Fibroblast of lung (primary cell): ENCODE measurements at regions not wholly inside any gene's neighbourhood (a gene's known extent, or its start where the extent isn't known, plus 50 kb on each side); places are given as distances from the start of the nearest gene placed in this dataset.

Source experiments
- DNase-seq, 2 donors: peaks; one replicate each; pipeline versions ENCODE4 v3.0.0 to v3.0.0-alpha.2; 2010; ENCODE audit warnings: low read depth in 2 of 2
- H2AFZ ChIP-seq: 2 replicates; pipeline ENCODE4 v1.5.1; 2012; ENCODE audit warnings: low read length, control low read depth, inconsistent platforms
- H3K27ac ChIP-seq: 2 replicates; pipeline ENCODE4 v1.5.1; 2011; ENCODE audit warnings: low read length, control low read depth; ENCODE audit not compliant: insufficient read depth
- H3K27me3 ChIP-seq: 2 replicates; pipeline ENCODE4 v1.5.1; 2011; ENCODE audit warnings: mild to moderate bottlenecking, low read length; ENCODE audit not compliant: control insufficient read depth, insufficient read depth
- H3K36me3 ChIP-seq: 2 replicates; pipeline ENCODE4 v1.5.1; 2011; ENCODE audit warnings: low read length; ENCODE audit not compliant: control insufficient read depth, insufficient read depth
- H3K4me1 ChIP-seq: 2 replicates; pipeline ENCODE4 v1.5.1; 2011; ENCODE audit warnings: low read length; ENCODE audit not compliant: control insufficient read depth, insufficient read depth; ENCODE audit errors: extremely low read depth
- H3K4me2 ChIP-seq: 2 replicates; pipeline ENCODE4 v1.5.1; 2011; ENCODE audit warnings: low read length, control low read depth; ENCODE audit not compliant: insufficient read depth; ENCODE audit errors: extremely low read depth
- H3K4me3 ChIP-seq, 4 experiments: fragments of 200-600 bp in 1 of 4; sonication (generic) in 1 of 4; replicated peaks in 1 of 4; 2 replicates each; pipeline ENCODE4 v1.5.1; 2011 to 2016; ENCODE audit warnings: low read length in 4 of 4, low read depth in 3 of 4, mild to moderate bottlenecking in 3 of 4, control low read depth in 2 of 4, inconsistent platforms in 1 of 4, mixed read lengths in 1 of 4; ENCODE audit not compliant: insufficient read depth in 1 of 4; ENCODE audit errors: control extremely low read depth in 1 of 4
- H3K79me2 ChIP-seq: 2 replicates; pipeline ENCODE4 v1.5.1; 2012; ENCODE audit warnings: mild to moderate bottlenecking, low read length, inconsistent platforms; ENCODE audit not compliant: control insufficient read depth, insufficient read depth
- H3K9ac ChIP-seq: 2 replicates; pipeline ENCODE4 v1.5.1; 2011; ENCODE audit warnings: mild to moderate bottlenecking, low read length, control low read depth; ENCODE audit not compliant: insufficient read depth
- H3K9me3 ChIP-seq: 2 replicates; pipeline ENCODE4 v1.5.1; 2012; ENCODE audit warnings: low read depth, low read length; ENCODE audit not compliant: control insufficient read depth, insufficient read depth
- H4K20me1 ChIP-seq: 2 replicates; pipeline ENCODE4 v1.5.1; 2011; ENCODE audit warnings: low read length; ENCODE audit not compliant: control insufficient read depth, insufficient read depth; ENCODE audit errors: extremely low read depth
- CTCF ChIP-seq, 2 donors: IDR thresholded peaks in 1 of 2; conservative IDR thresholded peaks in 1 of 2; 1 replicate in 1 of 2; 2 replicates in 1 of 2; pipeline ENCODE4 v1.5.1; 2011 to 2012; ENCODE audit warnings: low read length in 2 of 2, control low read depth in 1 of 2, inconsistent platforms in 1 of 2, low read depth in 1 of 2, mild to moderate bottlenecking in 1 of 2
- EZH2 ChIP-seq: IDR thresholded peaks from 2 replicates; pipeline ENCODE4 v1.5.1; 2012; ENCODE audit warnings: low read length, control low read depth, mild to moderate bottlenecking; ENCODE audit errors: missing control alignments

GRCh38 chr21:25416669-25417068 lies 190.6 kb downstream of the MRPL39 start:
- H3K9ac ChIP-seq: no peak overlapping the region
- H3K79me2 ChIP-seq: no peaks in the 10 kb centered on the region
- H3K27ac ChIP-seq: no peak overlapping the region
- H4K20me1 ChIP-seq: no peaks in the 10 kb centered on the region
- no peaks in the 10 kb centered on the region for H3K36me3 ChIP-seq
- no peaks in the 10 kb centered on the region for H3K9me3 ChIP-seq
- no peak overlapping the region for H2AFZ ChIP-seq
- no peak overlapping the region for H3K4me3 ChIP-seq
- no peaks in the 10 kb centered on the region for H3K4me1 ChIP-seq
- no peak for DNase-seq
- H3K4me2 ChIP-seq: no peak overlapping the region
- no peak for TF ChIP-seq EZH2
- no peak for TF ChIP-seq CTCF (conservative IDR thresholded peaks at IDR 0.05 in 1 of 2, IDR thresholded peaks at IDR 0.05 in 1 of 2; ENCODE audit: low read depth in 1 of 2, low read length in 2 of 2)
- no peaks in the 10 kb centered on the region for H3K27me3 ChIP-seq

DNA sequence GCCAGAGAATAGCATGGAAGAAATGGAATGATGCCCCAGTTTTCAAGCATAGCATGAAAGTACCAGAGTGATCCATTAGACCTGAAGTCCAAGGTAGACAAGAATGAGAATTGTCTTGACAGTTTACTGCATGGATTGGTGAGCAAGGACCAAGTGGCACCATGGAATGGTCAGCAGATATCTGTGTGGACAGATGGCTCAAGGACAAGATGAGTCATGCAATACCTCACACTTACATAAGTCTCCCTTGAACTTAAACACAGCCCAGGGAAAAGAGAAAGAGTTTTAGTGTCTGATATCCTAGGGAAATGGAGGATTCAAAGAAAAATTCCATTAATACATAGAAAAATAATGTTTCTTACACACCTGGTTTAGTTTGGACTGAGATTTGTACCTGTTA lies 195.2 kb downstream of the MRPL39 start:
- Histone ChIP-seq H3K4me3 (no peak overlapping the region), H3K4me2 (no peak overlapping the region), H4K20me1 (no peaks in the 10 kb centered on the region), H3K9ac (no peak overlapping the region), H3K36me3 (no peaks in the 10 kb centered on the region), H2AFZ (no peak overlapping the region), H3K79me2 (no peaks in the 10 kb centered on the region), H3K27me3 (no peaks in the 10 kb centered on the region), H3K27ac (no peak overlapping the region), H3K4me1 (no peaks in the 10 kb centered on the region), H3K9me3 (no peaks in the 10 kb centered on the region)
- TF ChIP-seq CTCF (conservative IDR thresholded peaks at IDR 0.05 in 1 of 2, IDR thresholded peaks at IDR 0.05 in 1 of 2; ENCODE audit: low read depth in 1 of 2, low read length in 2 of 2) (no peak), EZH2 (no peak)
- DNase-seq: peak in 1 of 2 donors; percentile 5

DNA sequence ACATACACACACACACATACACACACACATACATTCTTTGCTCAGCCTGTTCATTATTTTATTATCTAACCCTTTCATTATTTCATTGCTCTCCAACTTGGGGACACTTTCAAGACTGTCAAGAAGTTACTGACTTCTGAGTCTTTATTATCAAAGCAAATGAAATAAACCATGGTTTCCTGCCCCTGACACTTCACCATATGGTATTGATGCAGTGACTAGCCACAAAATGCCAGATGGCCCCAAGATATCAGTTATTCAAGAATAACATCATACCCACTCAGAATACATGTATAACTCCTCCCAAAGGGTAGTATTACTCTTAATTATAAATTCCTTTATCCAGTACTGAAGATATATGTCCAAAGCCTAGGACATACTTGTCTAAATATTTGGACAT lies 197.3 kb downstream of the MRPL39 start:
- DNase-seq: no peak
- H3K79me2 ChIP-seq: no peaks in the 10 kb centered on the region
- no peak overlapping the region for H3K27ac ChIP-seq
- no peaks in the 10 kb centered on the region for H3K4me1 ChIP-seq
- TF ChIP-seq CTCF (conservative IDR thresholded peaks at IDR 0.05 in 1 of 2, IDR thresholded peaks at IDR 0.05 in 1 of 2; ENCODE audit: low read depth in 1 of 2, low read length in 2 of 2): no peak
- TF ChIP-seq EZH2: no peak
- H3K36me3 ChIP-seq: no peaks in the 10 kb centered on the region
- H3K9ac ChIP-seq: no peak overlapping the region
- H4K20me1 ChIP-seq: no peaks in the 10 kb centered on the region
- no peaks in the 10 kb centered on the region for H3K9me3 ChIP-seq
- no peaks in the 10 kb centered on the region for H3K27me3 ChIP-seq
- H3K4me2 ChIP-seq: no peak overlapping the region
- no peak overlapping the region for H2AFZ ChIP-seq
- H3K4me3 ChIP-seq: no peak overlapping the region
